ENCODE measurements at regions not wholly inside any gene's neighbourhood (a gene's known extent, or its start where the extent isn't known, plus 50 kb on each side); places are given as distances from the start of the nearest gene placed in this dataset.

GRCh38 chr11:37511425-37511933, 913.4 kb upstream of the RAG2 start:
- intact Hi-C loops (cut with DNase I; ENCODE audit: low total_unique reads): no loop called here
- no peak for DNase-seq
- H3K4me3 ChIP-seq: no peak overlapping the region
- WGBS, 5 donors: 79 to 93% (median 81%) methylated on average over 1 of the region's 1 CpG
- no peaks in the 10 kb centered on the region for H3K36me3 ChIP-seq
- H3K27ac ChIP-seq: no peak overlapping the region
- TF ChIP-seq POLR2AphosphoS5 (IDR thresholded peaks at IDR 0.05) (no peak), POLR2A (IDR thresholded peaks at IDR 0.05) (no peak), EP300 (IDR thresholded peaks at IDR 0.05) (no peak), CTCF (IDR thresholded peaks at IDR 0.05) (no peak)
- peaks cover 0 to 18% (median 7%) of the 10 kb centered on the region in 4 donors for H3K9me3 ChIP-seq
- H3K27me3 ChIP-seq: no peaks in the 10 kb centered on the region
- no peaks in the 10 kb centered on the region for H3K4me1 ChIP-seq

GRCh38 chr11:37509506-37509905, 911.5 kb upstream of the RAG2 start:
- intact Hi-C loops (cut with DNase I; ENCODE audit: low total_unique reads): no loop called here
- no peak for DNase-seq
- H3K9me3 ChIP-seq: no peaks in the 10 kb centered on the region
- no peaks in the 10 kb centered on the region for H3K4me1 ChIP-seq
- H3K27me3 ChIP-seq: no peaks in the 10 kb centered on the region
- H3K36me3 ChIP-seq: no peaks in the 10 kb centered on the region
- 58 to 75% (median 70%) methylated on average over 2 of the region's 2 CpGs for WGBS, 5 donors
- no peak overlapping the region for H3K27ac ChIP-seq
- no peak overlapping the region for H3K4me3 ChIP-seq
- TF ChIP-seq EP300 (IDR thresholded peaks at IDR 0.05) (no peak), POLR2A (IDR thresholded peaks at IDR 0.05) (no peak), POLR2AphosphoS5 (IDR thresholded peaks at IDR 0.05) (no peak), CTCF (IDR thresholded peaks at IDR 0.05) (no peak)

GRCh38 chr11:37506531-37506930, 908.5 kb upstream of the RAG2 start:
- H3K9me3 ChIP-seq: no peaks in the 10 kb centered on the region
- H3K27ac ChIP-seq: no peak overlapping the region
- WGBS, 5 donors: 43 to 74% (median 65%) methylated on average over 4 of the region's 4 CpGs
- TF ChIP-seq EP300 (IDR thresholded peaks at IDR 0.05) (no peak), CTCF (IDR thresholded peaks at IDR 0.05) (no peak), POLR2AphosphoS5 (IDR thresholded peaks at IDR 0.05) (no peak), POLR2A (IDR thresholded peaks at IDR 0.05) (no peak)
- intact Hi-C loops (cut with DNase I; ENCODE audit: low total_unique reads): no loop called here
- H3K27me3 ChIP-seq: no peaks in the 10 kb centered on the region
- DNase-seq: no peak
- no peak overlapping the region for H3K4me3 ChIP-seq
- H3K36me3 ChIP-seq: no peaks in the 10 kb centered on the region
- no peaks in the 10 kb centered on the region for H3K4me1 ChIP-seq

GRCh38 chr11:37505406-37505805, 907.4 kb upstream of the RAG2 start:
- DNase-seq: no peak
- Histone ChIP-seq H3K4me3 (no peak overlapping the region), H3K9me3 (no peaks in the 10 kb centered on the region), H3K36me3 (no peaks in the 10 kb centered on the region), H3K27ac (no peak overlapping the region), H3K27me3 (no peaks in the 10 kb centered on the region), H3K4me1 (no peaks in the 10 kb centered on the region)
- 58 to 77% (median 66%) methylated on average over 4 of the region's 4 CpGs for WGBS, 5 donors
- intact Hi-C loops (cut with DNase I; ENCODE audit: low total_unique reads): no loop called here
- no peak for TF ChIP-seq EP300 (IDR thresholded peaks at IDR 0.05)
- no peak for TF ChIP-seq POLR2A (IDR thresholded peaks at IDR 0.05)
- TF ChIP-seq CTCF (IDR thresholded peaks at IDR 0.05): no peak
- TF ChIP-seq POLR2AphosphoS5 (IDR thresholded peaks at IDR 0.05): no peak

All from stomach (tissue), 8 donors.